ENCODE measurements at regions not wholly inside any gene's neighbourhood (a gene's known extent, or its start where the extent isn't known, plus 50 kb on each side); places are given as distances from the start of the nearest gene placed in this dataset.

DNA sequence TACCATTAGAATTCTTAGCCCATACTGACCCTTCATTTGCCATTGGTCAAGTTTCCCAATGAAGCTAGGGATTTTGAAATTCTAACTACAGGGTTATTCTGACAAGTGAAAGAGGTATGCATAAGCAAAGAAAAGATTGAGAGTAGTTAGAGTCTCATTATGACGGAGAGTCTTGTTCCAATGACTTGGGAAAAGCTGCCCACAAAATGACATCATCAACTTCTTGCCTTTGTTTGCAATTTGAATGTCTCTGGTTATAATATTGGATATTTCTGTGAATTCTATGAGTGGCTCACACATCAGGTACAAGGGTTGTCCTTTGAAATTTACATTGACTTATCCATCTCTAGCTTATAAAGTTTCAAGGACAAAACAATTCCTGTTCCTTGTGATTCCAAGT, 772.2 kb downstream of the TRIB2 start:
- TF ChIP-seq, protein P1, sequence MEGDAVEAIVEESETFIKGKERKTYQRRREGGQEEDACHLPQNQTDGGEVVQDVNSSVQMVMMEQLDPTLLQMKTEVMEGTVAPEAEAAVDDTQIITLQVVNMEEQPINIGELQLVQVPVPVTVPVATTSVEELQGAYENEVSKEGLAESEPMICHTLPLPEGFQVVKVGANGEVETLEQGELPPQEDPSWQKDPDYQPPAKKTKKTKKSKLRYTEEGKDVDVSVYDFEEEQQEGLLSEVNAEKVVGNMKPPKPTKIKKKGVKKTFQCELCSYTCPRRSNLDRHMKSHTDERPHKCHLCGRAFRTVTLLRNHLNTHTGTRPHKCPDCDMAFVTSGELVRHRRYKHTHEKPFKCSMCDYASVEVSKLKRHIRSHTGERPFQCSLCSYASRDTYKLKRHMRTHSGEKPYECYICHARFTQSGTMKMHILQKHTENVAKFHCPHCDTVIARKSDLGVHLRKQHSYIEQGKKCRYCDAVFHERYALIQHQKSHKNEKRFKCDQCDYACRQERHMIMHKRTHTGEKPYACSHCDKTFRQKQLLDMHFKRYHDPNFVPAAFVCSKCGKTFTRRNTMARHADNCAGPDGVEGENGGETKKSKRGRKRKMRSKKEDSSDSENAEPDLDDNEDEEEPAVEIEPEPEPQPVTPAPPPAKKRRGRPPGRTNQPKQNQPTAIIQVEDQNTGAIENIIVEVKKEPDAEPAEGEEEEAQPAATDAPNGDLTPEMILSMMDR (IDR thresholded peaks at IDR 0.05), result no peak
- TF ChIP-seq POLR2A (IDR thresholded peaks at IDR 0.05) (no peak), POLR2AphosphoS5 (IDR thresholded peaks at IDR 0.05) (no peak), EP300 (IDR thresholded peaks at IDR 0.05) (no peak)

All from suprapubic skin (tissue), 4 donors.